GM12891 (cell line): ENCODE measurements at regions not wholly inside any gene's neighbourhood (a gene's known extent, or its start where the extent isn't known, plus 50 kb on each side); places are given as distances from the start of the nearest gene placed in this dataset.

Source experiments
- PAX5 ChIP-seq: IDR thresholded peaks from 2 replicates; pipeline ENCODE4 v1.6.1; 2011; ENCODE audit warnings: low read length, moderate library complexity, mild to moderate bottlenecking; ENCODE audit not compliant: insufficient read depth, severe bottlenecking
- POLR2A ChIP-seq: IDR thresholded peaks from 2 replicates; pipeline ENCODE4 v1.6.1; 2011; ENCODE audit warnings: low read depth, low read length, control low read depth
- POLR2AphosphoS5 ChIP-seq: IDR thresholded peaks from 2 replicates; pipeline ENCODE4 v1.6.1; 2011; ENCODE audit warnings: low read depth, low read length, control low read depth
- SPI1 ChIP-seq: IDR thresholded peaks from 2 replicates; pipeline ENCODE4 v1.6.1; 2011; ENCODE audit warnings: low read depth, low read length, control low read depth
- TAF1 ChIP-seq: IDR thresholded peaks from 2 replicates; pipeline ENCODE4 v1.6.1; 2011; ENCODE audit warnings: low read depth, low read length, control low read depth

GRCh38 chr7:10325395-10325794 lies 648.3 kb upstream of the PHF14 start:
- TF ChIP-seq POLR2AphosphoS5 = no peak
- no peak for TF ChIP-seq POLR2A
- no peak for TF ChIP-seq TAF1
- TF ChIP-seq SPI1 = no peak
- no peak for TF ChIP-seq PAX5
